ENCODE measurements at regions not wholly inside any gene's neighbourhood (a gene's known extent, or its start where the extent isn't known, plus 50 kb on each side); places are given as distances from the start of the nearest gene placed in this dataset.
A peak's percentile ranks its signal among the peaks of the same experiment; 100 is the strongest.

GRCh38 chr2:120433816-120434290 lies 87.9 kb downstream of the INHBB start:
- no peaks in the 10 kb centered on the region for H3K4me1 Mint-ChIP-seq
- DNase-seq (ENCODE audit: low spot score in 2 of 2) (no peak), ATAC-seq (no peak)
- no peak overlapping the region for H3K27ac Mint-ChIP-seq
- H3K4me3 Mint-ChIP-seq, result no peak overlapping the region
- H3K36me3 Mint-ChIP-seq, result peaks cover 4% of the 10 kb centered on the region
- H3K9me3 Mint-ChIP-seq, result no peaks in the 10 kb centered on the region

GRCh38 chr2:120434492-120435308 lies 88.8 kb downstream of the INHBB start:
- Mint-ChIP-seq H3K36me3 (peaks cover 2% of the 10 kb centered on the region), H3K9me3 (no peaks in the 10 kb centered on the region), H3K4me1 (no peaks in the 10 kb centered on the region), H3K27ac (no peak overlapping the region), H3K4me3 (no peak overlapping the region)
- DNase-seq (ENCODE audit: low spot score in 2 of 2) (no peak), ATAC-seq (no peak)

GRCh38 chr2:120435671-120436459 lies 89.9 kb downstream of the INHBB start:
- Mint-ChIP-seq H3K27ac (no peak overlapping the region), H3K36me3 (no peaks in the 10 kb centered on the region), H3K9me3 (no peaks in the 10 kb centered on the region), H3K4me3 (no peak overlapping the region), H3K4me1 (no peaks in the 10 kb centered on the region)
- DNase-seq (ENCODE audit: low spot score in 2 of 2), result no peak
- ATAC-seq, result no peak

GRCh38 chr2:120436460-120436739 lies 90.5 kb downstream of the INHBB start:
- no peak for ATAC-seq
- Mint-ChIP-seq H3K36me3 (no peaks in the 10 kb centered on the region), H3K27ac (no peak overlapping the region), H3K9me3 (no peaks in the 10 kb centered on the region), H3K4me1 (no peaks in the 10 kb centered on the region), H3K4me3 (no peak overlapping the region)
- DNase-seq (ENCODE audit: low spot score in 2 of 2), result no peak

- no peak overlapping the region for H3K27ac Mint-ChIP-seq
- no peaks in the 10 kb centered on the region for H3K4me1 Mint-ChIP-seq
- H3K36me3 Mint-ChIP-seq, result no peaks in the 10 kb centered on the region
- DNase-seq (ENCODE audit: low spot score in 2 of 2) (no peak), ATAC-seq (peak; percentile 19)
- no peaks in the 10 kb centered on the region for H3K9me3 Mint-ChIP-seq
- H3K4me3 Mint-ChIP-seq, result no peak overlapping the region
Measured at GRCh38 chr2:120436885-120437603, 91.1 kb downstream of the INHBB start.

- DNase-seq (ENCODE audit: low spot score in 2 of 2) (no peak), ATAC-seq (no peak)
- Mint-ChIP-seq H3K4me3 (no peak overlapping the region), H3K27ac (no peak overlapping the region), H3K4me1 (no peaks in the 10 kb centered on the region), H3K36me3 (no peaks in the 10 kb centered on the region), H3K9me3 (no peaks in the 10 kb centered on the region)
Measured at GRCh38 chr2:120437604-120438000, 91.7 kb downstream of the INHBB start.

GRCh38 chr2:120438301-120439066 lies 92.5 kb downstream of the INHBB start:
- H3K9me3 Mint-ChIP-seq, result no peaks in the 10 kb centered on the region
- no peaks in the 10 kb centered on the region for H3K36me3 Mint-ChIP-seq
- ATAC-seq (no peak), DNase-seq (ENCODE audit: low spot score in 2 of 2) (no peak)
- no peak overlapping the region for H3K27ac Mint-ChIP-seq
- no peak overlapping the region for H3K4me3 Mint-ChIP-seq
- no peaks in the 10 kb centered on the region for H3K4me1 Mint-ChIP-seq

- Mint-ChIP-seq H3K27ac (no peak overlapping the region), H3K36me3 (no peaks in the 10 kb centered on the region), H3K4me1 (no peaks in the 10 kb centered on the region), H3K9me3 (no peaks in the 10 kb centered on the region), H3K4me3 (no peak overlapping the region)
- ATAC-seq, result no peak
- no peak for DNase-seq (ENCODE audit: low spot score in 2 of 2)
Measured at GRCh38 chr2:120439067-120439368, 93.1 kb downstream of the INHBB start.

GRCh38 chr2:120439637-120440384 lies 93.9 kb downstream of the INHBB start:
- H3K9me3 Mint-ChIP-seq, result no peaks in the 10 kb centered on the region
- no peak for ATAC-seq
- no peaks in the 10 kb centered on the region for H3K4me1 Mint-ChIP-seq
- DNase-seq (ENCODE audit: low spot score in 2 of 2), result no peak
- no peak overlapping the region for H3K4me3 Mint-ChIP-seq
- no peaks in the 10 kb centered on the region for H3K36me3 Mint-ChIP-seq
- no peak overlapping the region for H3K27ac Mint-ChIP-seq

- DNase-seq (ENCODE audit: low spot score in 2 of 2), result no peak
- no peak for ATAC-seq
- no peak overlapping the region for H3K27ac Mint-ChIP-seq
- H3K4me1 Mint-ChIP-seq, result no peaks in the 10 kb centered on the region
- no peaks in the 10 kb centered on the region for H3K36me3 Mint-ChIP-seq
- no peak overlapping the region for H3K4me3 Mint-ChIP-seq
- H3K9me3 Mint-ChIP-seq, result no peaks in the 10 kb centered on the region
Measured at GRCh38 chr2:120440521-120441350, 94.8 kb downstream of the INHBB start.

GRCh38 chr2:120441351-120441700 lies 95.4 kb downstream of the INHBB start:
- H3K9me3 Mint-ChIP-seq, result no peaks in the 10 kb centered on the region
- no peak overlapping the region for H3K4me3 Mint-ChIP-seq
- no peak for DNase-seq (ENCODE audit: low spot score in 2 of 2)
- no peak for ATAC-seq
- no peak overlapping the region for H3K27ac Mint-ChIP-seq
- H3K4me1 Mint-ChIP-seq, result no peaks in the 10 kb centered on the region
- no peaks in the 10 kb centered on the region for H3K36me3 Mint-ChIP-seq

GRCh38 chr2:120441744-120442471 lies 96.0 kb downstream of the INHBB start:
- Mint-ChIP-seq H3K27ac (no peak overlapping the region), H3K4me1 (no peaks in the 10 kb centered on the region), H3K9me3 (no peaks in the 10 kb centered on the region), H3K36me3 (no peaks in the 10 kb centered on the region), H3K4me3 (no peak overlapping the region)
- no peak for DNase-seq (ENCODE audit: low spot score in 2 of 2)
- ATAC-seq, result no peak

GRCh38 chr2:120442541-120442922 lies 96.6 kb downstream of the INHBB start:
- Mint-ChIP-seq H3K4me1 (no peaks in the 10 kb centered on the region), H3K4me3 (no peak overlapping the region), H3K27ac (no peak overlapping the region), H3K9me3 (no peaks in the 10 kb centered on the region), H3K36me3 (no peaks in the 10 kb centered on the region)
- DNase-seq (ENCODE audit: low spot score in 2 of 2), result no peak
- no peak for ATAC-seq

All from stimulated activated effector memory CD8-positive, alpha-beta T cell treated with anti-CD3 and anti-CD28 coated beads, Interleukin-12 subunit alpha, Interleukin-12 subunit beta, amount 100 ng/mL, for 72 hours (primary cell).